A549 (cell line): ENCODE measurements at regions not wholly inside any gene's neighbourhood (a gene's known extent, or its start where the extent isn't known, plus 50 kb on each side); places are given as distances from the start of the nearest gene placed in this dataset.

Experiments
- ATAC-seq, 2 experiments: fragments of 200-7000 bp in 1 of 2; fragments of >200 bp in 1 of 2; cut with Nextera tagmentation in 1 of 2; cut with Tn5 transposase in 1 of 2; 3 replicates each; pipeline versions ENCODE4 v1.8.0 to v1.9.1; 2018 to 2020; ENCODE audit warnings: mild to moderate bottlenecking in 1 of 2, moderate library complexity in 1 of 2
- CTCF ChIA-PET: fragments of 300-600 bp; sonication (Branson Sonifier 250); formaldehyde crosslinking; extraction: SDS; loops from one replicate; lab custom pipeline; 2021; ENCODE audit warnings: antibody characterized with exemption, inconsistent platforms; lab: Yijun Ruan, JAX
- POLR2A ChIA-PET: fragments of 350-600 bp; formaldehyde crosslinking; extraction: SDS; loops from one replicate; lab custom pipeline; 2021; ENCODE audit warnings: antibody characterized with exemption, inconsistent platforms; lab: Yijun Ruan, JAX
- DNase-seq, 2 experiments: peaks; one replicate each; pipeline versions ENCODE4 v3.0.0 to v3.0.0-alpha.2; 2011 to 2016; ENCODE audit warnings: low read depth in 1 of 2, low spot score in 1 of 2
- FAIRE-seq: peaks from 2 replicates; lab custom pipeline; 2011; peaks lifted over from hg19 to GRCh38; lab: Jason Lieb, UNC
- H3K27ac ChIP-seq, 2 experiments: fragments of >200 bp; sonication (Bioruptor Twin); formaldehyde crosslinking; 3 replicates each; pipeline ENCODE4 v1.5.1; 2016 to 2017
- H3K4me1 ChIP-seq: fragments of >200 bp; sonication (Bioruptor Twin); formaldehyde crosslinking; 3 replicates; pipeline ENCODE4 v1.6.1; 2016
- H3K4me2 ChIP-seq: fragments of >200 bp; sonication (Bioruptor Twin); formaldehyde crosslinking; 3 replicates; pipeline ENCODE4 v1.6.1; 2016
- H3K4me3 ChIP-seq: fragments of >200 bp; sonication (Bioruptor Twin); formaldehyde crosslinking; 3 replicates; pipeline ENCODE4 v1.5.1; 2016
- H3K9me3 ChIP-seq: fragments of >200 bp; sonication (Bioruptor Twin); formaldehyde crosslinking; 3 replicates; pipeline ENCODE4 v1.6.1; 2016
- BHLHE40 ChIP-seq: IDR thresholded peaks from 2 replicates; pipeline ENCODE4 v1.6.1; 2012; ENCODE audit warnings: low read depth, low read length, inconsistent platforms
- EHMT2 ChIP-seq: fragments of 200-600 bp; sonication (generic); IDR thresholded peaks from 2 replicates; pipeline ENCODE4 v1.6.1; 2016; ENCODE audit warnings: antibody characterized with exemption, low read depth, mild to moderate bottlenecking, moderate library complexity
- FOSB ChIP-seq: fragments of 250-450 bp; sonication (Bioruptor Pico); IDR thresholded peaks from 2 replicates; pipeline ENCODE4 v1.5.0; 2020; ENCODE audit warnings: mild to moderate bottlenecking, moderate library complexity
- FOSL2 ChIP-seq, 2 experiments: fragments of 450-650 bp in 1 of 2; fragments of >200 bp in 1 of 2; sonication (Bioruptor Twin) in 1 of 2; formaldehyde crosslinking; IDR thresholded peaks; 2 replicates each; pipeline versions ENCODE4 v1.5.0 to v1.6.1; 2016 to 2020; ENCODE audit warnings: mild to moderate bottlenecking in 1 of 2, moderate library complexity in 1 of 2
- FOXS1 ChIP-seq: fragments of 250-450 bp; sonication (Bioruptor Pico); IDR thresholded peaks from 2 replicates; pipeline ENCODE4 v1.5.0; 2020; ENCODE audit warnings: mild to moderate bottlenecking, moderate library complexity
- HOXB13 ChIP-seq: fragments of 250-450 bp; sonication (Bioruptor Pico); IDR thresholded peaks from 2 replicates; pipeline ENCODE4 v1.5.0; 2020; ENCODE audit warnings: low read depth, mild to moderate bottlenecking, moderate library complexity
- HOXB5 ChIP-seq: fragments of 250-450 bp; sonication (Bioruptor Pico); IDR thresholded peaks from 2 replicates; pipeline ENCODE4 v1.5.0; 2020; ENCODE audit warnings: mild to moderate bottlenecking, moderate library complexity
- JUN ChIP-seq, 2 experiments: fragments of >200 bp; sonication (Bioruptor Twin); formaldehyde crosslinking; IDR thresholded peaks; 2 replicates in 1 of 2; 3 replicates in 1 of 2; pipeline ENCODE4 v1.6.1; 2016 to 2017
- MAFK ChIP-seq: fragments of 450-650 bp; IDR thresholded peaks from 2 replicates; pipeline ENCODE4 v1.6.1; 2014; ENCODE audit not compliant: partially characterized antibody
- POLR2AphosphoS2 ChIP-seq: conservative IDR thresholded peaks from 2 replicates; pipeline ENCODE4 v1.6.1; 2012; ENCODE audit warnings: low read length, improper control_type of control experiment, inconsistent platforms
- RCOR1 ChIP-seq: fragments of 150-350 bp; IDR thresholded peaks from 2 replicates; pipeline ENCODE4 v1.6.1; 2014; ENCODE audit warnings: antibody characterized with exemption, low read length, low read depth
- RFX5 ChIP-seq: fragments of 450-650 bp; IDR thresholded peaks from 2 replicates; pipeline ENCODE4 v1.7.1; 2014; ENCODE audit warnings: antibody characterized with exemption, mild to moderate bottlenecking, moderate library complexity
- SMC3 ChIP-seq: fragments of >200 bp; sonication (Bioruptor Twin); formaldehyde crosslinking; IDR thresholded peaks from 3 replicates; pipeline ENCODE4 v1.6.1; 2018; ENCODE audit warnings: inconsistent platforms
- SREBF2 ChIP-seq: fragments of 450-650 bp; IDR thresholded peaks from 2 replicates; pipeline ENCODE4 v1.6.1; 2014; ENCODE audit warnings: mild to moderate bottlenecking, moderate library complexity
- ZC3H11A ChIP-seq: fragments of 450-650 bp; IDR thresholded peaks from 2 replicates; pipeline ENCODE4 v1.6.1; 2014; ENCODE audit warnings: antibody characterized with exemption, mild to moderate bottlenecking
- ZFP36 ChIP-seq: fragments of 450-650 bp; IDR thresholded peaks from 2 replicates; pipeline ENCODE4 v1.6.1; 2014; ENCODE audit warnings: borderline replicate concordance; ENCODE audit not compliant: partially characterized antibody
- ZNF302 ChIP-seq: fragments of 250-450 bp; sonication (Bioruptor Pico); IDR thresholded peaks from 2 replicates; pipeline ENCODE4 v1.9.0; 2021; ENCODE audit warnings: inconsistent platforms, mild to moderate bottlenecking, moderate library complexity
- whole genome bisulfite sequencing: methylation state at CpG from one replicate; pipeline ENCODE4 v1.1.6; 2017; ENCODE audit errors: missing lambda C conversion rate; 5-methylcytosine and 5-hydroxymethylcytosine counted together
- TF ChIP-seq, protein P1 (sequence below): fragments of 250-450 bp; sonication (Bioruptor Pico); IDR thresholded peaks from 2 replicates; pipeline ENCODE4 v1.5.0; 2021; ENCODE audit warnings: mild to moderate bottlenecking, moderate library complexity, borderline replicate concordance
- TF ChIP-seq, protein P2 (sequence below): IDR thresholded peaks from 2 replicates; pipeline ENCODE4 v1.6.1; 2012
- TF ChIP-seq, protein P3 (sequence below): fragments of >200 bp; sonication (Bioruptor Twin); formaldehyde crosslinking; IDR thresholded peaks from 2 replicates; pipeline ENCODE4 v1.6.1; 2016
- TF ChIP-seq, protein P4 (sequence below): fragments of 200-600 bp; sonication (generic); IDR thresholded peaks from 2 replicates; pipeline ENCODE4 v1.6.1; 2016; ENCODE audit warnings: antibody characterized with exemption, mild to moderate bottlenecking, moderate library complexity

DNA sequence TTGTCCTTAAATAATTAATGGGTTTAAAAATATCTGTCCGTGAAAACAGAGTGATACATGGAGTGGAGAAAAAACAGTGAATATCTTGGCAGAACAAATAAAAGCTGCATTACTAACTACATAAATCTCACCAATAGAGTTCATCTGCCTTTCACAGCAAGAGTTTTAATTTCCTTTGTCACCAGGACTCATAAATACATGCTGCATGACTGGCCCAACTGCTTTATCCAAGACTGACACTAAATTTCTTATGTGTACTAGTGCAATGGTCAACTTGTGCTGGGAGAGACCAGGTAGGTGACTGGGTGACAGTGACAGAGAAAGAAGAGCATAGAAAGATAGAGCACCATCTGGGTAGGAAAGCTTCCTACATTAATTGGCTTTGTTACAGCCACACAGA lies 402.8 kb downstream of the RAD51AP2 start:
- FAIRE-seq = no peak
- CTCF ChIA-PET = no interaction called here
- Histone ChIP-seq H3K9me3 (no peaks in the 10 kb centered on the region), H3K4me3 (no peak overlapping the region), H3K27ac (no peak overlapping the region), H3K4me2 (no peak overlapping the region), H3K4me1 (no peaks in the 10 kb centered on the region)
- POLR2A ChIA-PET = no interaction called here
- TF ChIP-seq FOSB = no peak
- TF ChIP-seq SMC3 = no peak
- TF ChIP-seq ZFP36 = no peak
- no peak for TF ChIP-seq POLR2AphosphoS2
- TF ChIP-seq SREBF2 = no peak
- no peak for TF ChIP-seq EHMT2
- no peak for TF ChIP-seq HOXB5 (CRISPR knock-in tag)
- TF ChIP-seq FOSL2 (IDR thresholded peaks at IDR 0.05) = no peak
- TF ChIP-seq FOSL2 (CRISPR knock-in tag; IDR thresholded peaks at IDR 0.05) = no peak
- TF ChIP-seq, protein P1, sequence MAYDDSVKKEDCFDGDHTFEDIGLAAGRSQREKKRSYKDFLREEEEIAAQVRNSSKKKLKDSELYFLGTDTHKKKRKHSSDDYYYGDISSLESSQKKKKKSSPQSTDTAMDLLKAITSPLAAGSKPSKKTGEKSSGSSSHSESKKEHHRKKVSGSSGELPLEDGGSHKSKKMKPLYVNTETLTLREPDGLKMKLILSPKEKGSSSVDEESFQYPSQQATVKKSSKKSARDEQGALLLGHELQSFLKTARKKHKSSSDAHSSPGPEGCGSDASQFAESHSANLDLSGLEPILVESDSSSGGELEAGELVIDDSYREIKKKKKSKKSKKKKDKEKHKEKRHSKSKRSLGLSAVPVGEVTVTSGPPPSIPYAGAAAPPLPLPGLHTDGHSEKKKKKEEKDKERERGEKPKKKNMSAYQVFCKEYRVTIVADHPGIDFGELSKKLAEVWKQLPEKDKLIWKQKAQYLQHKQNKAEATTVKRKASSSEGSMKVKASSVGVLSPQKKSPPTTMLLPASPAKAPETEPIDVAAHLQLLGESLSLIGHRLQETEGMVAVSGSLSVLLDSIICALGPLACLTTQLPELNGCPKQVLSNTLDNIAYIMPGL (CRISPR knock-in tag) = no peak
- TF ChIP-seq ZC3H11A = no peak
- TF ChIP-seq FOXS1 = no peak
- TF ChIP-seq, protein P2, sequence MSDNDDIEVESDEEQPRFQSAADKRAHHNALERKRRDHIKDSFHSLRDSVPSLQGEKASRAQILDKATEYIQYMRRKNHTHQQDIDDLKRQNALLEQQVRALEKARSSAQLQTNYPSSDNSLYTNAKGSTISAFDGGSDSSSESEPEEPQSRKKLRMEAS = no peak
- TF ChIP-seq JUN (IDR thresholded peaks at IDR 0.05) = no peak
- TF ChIP-seq, protein P3, sequence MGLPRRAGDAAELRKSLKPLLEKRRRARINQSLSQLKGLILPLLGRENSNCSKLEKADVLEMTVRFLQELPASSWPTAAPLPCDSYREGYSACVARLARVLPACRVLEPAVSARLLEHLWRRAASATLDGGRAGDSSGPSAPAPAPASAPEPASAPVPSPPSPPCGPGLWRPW = no peak
- TF ChIP-seq RCOR1 = no peak
- DNase-seq = no peak
- WGBS = 19% methylated on average over 1 of the region's 1 CpG
- no peak for ATAC-seq

DNA sequence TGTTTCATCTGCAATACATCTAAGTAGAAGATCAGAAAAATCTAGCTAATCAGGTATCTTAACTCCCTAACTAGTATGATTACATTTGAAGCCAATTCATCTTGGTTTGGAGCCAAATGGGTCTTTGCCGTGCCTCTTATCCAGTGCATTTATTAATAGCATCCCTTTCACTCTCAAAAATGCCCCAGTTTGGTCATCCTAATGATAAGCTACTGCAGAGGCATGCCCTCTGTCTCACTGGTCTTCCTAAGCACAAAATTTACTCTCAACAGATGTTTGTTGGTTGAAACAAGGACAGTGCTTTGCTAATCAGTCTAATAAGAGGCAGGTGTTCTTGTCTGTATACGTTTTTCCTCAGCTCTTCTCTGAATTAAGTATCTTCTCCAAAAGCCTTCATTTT lies 403.2 kb downstream of the RAD51AP2 start:
- 3% methylated on average over 2 of the region's 2 CpGs for WGBS
- Histone ChIP-seq H3K9me3 (no peaks in the 10 kb centered on the region), H3K4me2 (no peak overlapping the region), H3K4me3 (no peak overlapping the region), H3K27ac (no peak overlapping the region), H3K4me1 (no peaks in the 10 kb centered on the region)
- FAIRE-seq (no peak), DNase-seq (no peak), ATAC-seq (no peak)
- POLR2A ChIA-PET = no interaction called here
- CTCF ChIA-PET = no interaction called here
- TF ChIP-seq MAFK = no peak
- no peak for TF ChIP-seq JUN (IDR thresholded peaks at IDR 0.05)
- no peak for TF ChIP-seq FOSL2 (IDR thresholded peaks at IDR 0.05)
- TF ChIP-seq FOSL2 (CRISPR knock-in tag; IDR thresholded peaks at IDR 0.05) = no peak
- TF ChIP-seq POLR2AphosphoS2 = no peak
- TF ChIP-seq BHLHE40 = no peak
- TF ChIP-seq HOXB13 (CRISPR knock-in tag) = no peak
- TF ChIP-seq, protein P4, sequence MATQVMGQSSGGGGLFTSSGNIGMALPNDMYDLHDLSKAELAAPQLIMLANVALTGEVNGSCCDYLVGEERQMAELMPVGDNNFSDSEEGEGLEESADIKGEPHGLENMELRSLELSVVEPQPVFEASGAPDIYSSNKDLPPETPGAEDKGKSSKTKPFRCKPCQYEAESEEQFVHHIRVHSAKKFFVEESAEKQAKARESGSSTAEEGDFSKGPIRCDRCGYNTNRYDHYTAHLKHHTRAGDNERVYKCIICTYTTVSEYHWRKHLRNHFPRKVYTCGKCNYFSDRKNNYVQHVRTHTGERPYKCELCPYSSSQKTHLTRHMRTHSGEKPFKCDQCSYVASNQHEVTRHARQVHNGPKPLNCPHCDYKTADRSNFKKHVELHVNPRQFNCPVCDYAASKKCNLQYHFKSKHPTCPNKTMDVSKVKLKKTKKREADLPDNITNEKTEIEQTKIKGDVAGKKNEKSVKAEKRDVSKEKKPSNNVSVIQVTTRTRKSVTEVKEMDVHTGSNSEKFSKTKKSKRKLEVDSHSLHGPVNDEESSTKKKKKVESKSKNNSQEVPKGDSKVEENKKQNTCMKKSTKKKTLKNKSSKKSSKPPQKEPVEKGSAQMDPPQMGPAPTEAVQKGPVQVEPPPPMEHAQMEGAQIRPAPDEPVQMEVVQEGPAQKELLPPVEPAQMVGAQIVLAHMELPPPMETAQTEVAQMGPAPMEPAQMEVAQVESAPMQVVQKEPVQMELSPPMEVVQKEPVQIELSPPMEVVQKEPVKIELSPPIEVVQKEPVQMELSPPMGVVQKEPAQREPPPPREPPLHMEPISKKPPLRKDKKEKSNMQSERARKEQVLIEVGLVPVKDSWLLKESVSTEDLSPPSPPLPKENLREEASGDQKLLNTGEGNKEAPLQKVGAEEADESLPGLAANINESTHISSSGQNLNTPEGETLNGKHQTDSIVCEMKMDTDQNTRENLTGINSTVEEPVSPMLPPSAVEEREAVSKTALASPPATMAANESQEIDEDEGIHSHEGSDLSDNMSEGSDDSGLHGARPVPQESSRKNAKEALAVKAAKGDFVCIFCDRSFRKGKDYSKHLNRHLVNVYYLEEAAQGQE = no peak
- TF ChIP-seq, protein P2 = no peak
- no peak for TF ChIP-seq ZNF302
- TF ChIP-seq RFX5 = no peak
